Pons (tissue), 1 donor: ENCODE measurements at regions not wholly inside any gene's neighbourhood (a gene's known extent, or its start where the extent isn't known, plus 50 kb on each side); places are given as distances from the start of the nearest gene placed in this dataset.

ENCODE experiments used
- DNase-seq: peaks from one replicate; pipeline ENCODE4 v3.0.0-alpha.2; 2016; ENCODE audit warnings: low spot score

- no peak for DNase-seq
Observed at GRCh38 chr12:131604859-131605258, 106.0 kb upstream of the SFSWAP start.

- DNase-seq: no peak
Observed at GRCh38 chr12:131605304-131605829, 105.5 kb upstream of the SFSWAP start.

GRCh38 chr12:131606218-131606901 lies 104.5 kb upstream of the SFSWAP start:
- DNase-seq: no peak

- peak; percentile 51 for DNase-seq
Observed at GRCh38 chr12:131607658-131608447, 103.0 kb upstream of the SFSWAP start.

- DNase-seq: peak; percentile 78
Observed at GRCh38 chr12:131608740-131609690, 101.9 kb upstream of the SFSWAP start.

- DNase-seq: no peak
Observed at GRCh38 chr12:131609762-131610161, 101.1 kb upstream of the SFSWAP start.

- no peak for DNase-seq
Observed at GRCh38 chr12:131610181-131610580, 100.7 kb upstream of the SFSWAP start.

GRCh38 chr12:131610891-131611290 lies 100.0 kb upstream of the SFSWAP start:
- DNase-seq: no peak

GRCh38 chr12:131611416-131612091 lies 99.3 kb upstream of the SFSWAP start:
- no peak for DNase-seq

- no peak for DNase-seq
Observed at GRCh38 chr12:131612092-131612755, 98.7 kb upstream of the SFSWAP start.

GRCh38 chr12:131613186-131613585 lies 97.7 kb upstream of the SFSWAP start:
- DNase-seq: no peak

- DNase-seq: no peak
Observed at GRCh38 chr12:131613678-131614077, 97.2 kb upstream of the SFSWAP start.

GRCh38 chr12:131615326-131616042 lies 95.4 kb upstream of the SFSWAP start:
- no peak for DNase-seq

GRCh38 chr12:131616043-131616700 lies 94.7 kb upstream of the SFSWAP start:
- DNase-seq: no peak

GRCh38 chr12:131616738-131617137 lies 94.2 kb upstream of the SFSWAP start:
- DNase-seq: no peak

- no peak for DNase-seq
Observed at GRCh38 chr12:131617179-131617578, 93.7 kb upstream of the SFSWAP start.

- DNase-seq: no peak
Observed at GRCh38 chr12:131617596-131618302, 93.1 kb upstream of the SFSWAP start.

- DNase-seq: no peak
Observed at GRCh38 chr12:131618303-131618658, 92.6 kb upstream of the SFSWAP start.

GRCh38 chr12:131618701-131619100 lies 92.2 kb upstream of the SFSWAP start:
- DNase-seq: no peak
